ENCODE measurements at regions not wholly inside any gene's neighbourhood (a gene's known extent, or its start where the extent isn't known, plus 50 kb on each side); places are given as distances from the start of the nearest gene placed in this dataset.

- Mint-ChIP-seq H3K36me3 (ENCODE audit: low read depth) (no peaks in the 10 kb centered on the region), H3K4me3 (no peak overlapping the region), H3K9me3 (no peaks in the 10 kb centered on the region), H3K27ac (no peak overlapping the region), H3K27me3 (peaks cover 19% of the 10 kb centered on the region), H3K4me1 (no peaks in the 10 kb centered on the region)
- ATAC-seq (no peak), DNase-seq (no peak)
Observed at GRCh38 chr1:175823406-175823805, 80.0 kb upstream of the TNR start.

DNA sequence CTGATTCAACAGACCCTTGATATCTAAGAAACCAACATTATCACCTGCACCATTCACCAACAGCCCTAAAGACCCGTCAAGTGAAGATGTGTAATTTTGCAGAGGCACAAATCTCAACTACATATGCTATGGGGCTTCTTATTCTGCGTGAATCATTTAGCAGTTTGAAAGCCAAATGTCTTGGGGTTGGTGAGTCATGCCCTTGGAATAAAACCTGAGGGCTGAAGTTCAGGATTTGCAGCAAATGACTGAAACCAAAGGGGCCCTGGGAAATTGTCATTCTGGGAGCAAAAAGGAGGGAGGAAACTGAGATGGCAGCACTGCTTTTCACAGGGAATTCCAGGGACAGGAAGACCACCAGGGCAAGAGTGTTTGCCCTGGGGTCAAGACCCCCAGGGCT, 79.2 kb upstream of the TNR start:
- no peaks in the 10 kb centered on the region for H3K4me1 Mint-ChIP-seq
- no peak overlapping the region for H3K4me3 Mint-ChIP-seq
- no peaks in the 10 kb centered on the region for H3K9me3 Mint-ChIP-seq
- H3K36me3 Mint-ChIP-seq (ENCODE audit: low read depth), result no peaks in the 10 kb centered on the region
- no peak overlapping the region for H3K27ac Mint-ChIP-seq
- DNase-seq (no peak), ATAC-seq (no peak)
- H3K27me3 Mint-ChIP-seq, result peaks cover 19% of the 10 kb centered on the region

DNA sequence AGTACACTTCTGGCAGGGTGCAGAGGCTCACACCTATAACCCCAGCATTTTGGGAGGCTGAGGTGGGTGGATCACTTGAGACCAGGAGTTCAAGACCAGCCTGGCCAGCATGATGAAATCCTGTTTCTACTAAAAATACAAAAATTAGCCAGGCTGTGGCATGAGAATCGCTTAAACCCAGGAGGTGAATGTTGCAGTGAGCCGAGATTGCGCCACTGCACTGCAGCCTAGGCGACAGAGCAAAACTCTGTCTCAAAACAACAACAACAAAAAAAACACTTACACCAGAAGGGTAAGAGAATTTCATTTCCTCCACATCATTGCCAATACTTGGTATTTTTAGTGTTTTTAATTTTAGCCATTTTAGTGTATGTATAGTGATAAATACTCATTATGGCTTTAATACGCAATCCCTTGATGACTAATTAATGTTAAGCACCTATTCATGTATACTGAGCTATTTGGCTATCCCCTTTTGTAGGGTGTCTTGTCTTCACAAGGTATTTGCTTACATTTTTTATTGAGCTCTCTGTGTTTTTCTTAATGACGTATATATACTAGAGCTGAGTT, 77.1 kb upstream of the TNR start:
- Mint-ChIP-seq H3K36me3 (ENCODE audit: low read depth) (no peaks in the 10 kb centered on the region), H3K27ac (no peak overlapping the region), H3K9me3 (no peaks in the 10 kb centered on the region), H3K27me3 (peaks cover 15% of the 10 kb centered on the region), H3K4me3 (no peak overlapping the region), H3K4me1 (no peaks in the 10 kb centered on the region)
- ATAC-seq (no peak), DNase-seq (no peak)

- no peaks in the 10 kb centered on the region for H3K9me3 Mint-ChIP-seq
- DNase-seq (no peak), ATAC-seq (no peak)
Observed at GRCh38 chr1:175818929-175819328, 75.5 kb upstream of the TNR start.

GRCh38 chr1:175817445-175817844, 74.0 kb upstream of the TNR start:
- no peak for DNase-seq
- Mint-ChIP-seq H3K27me3 (peaks cover 14% of the 10 kb centered on the region), H3K4me3 (no peak overlapping the region), H3K4me1 (no peaks in the 10 kb centered on the region), H3K9me3 (no peaks in the 10 kb centered on the region), H3K27ac (no peak overlapping the region), H3K36me3 (ENCODE audit: low read depth) (no peaks in the 10 kb centered on the region)
- no peak for ATAC-seq

More at GRCh38 chr1:175818929-175819328, 75.5 kb upstream of the TNR start:
- H3K27ac Mint-ChIP-seq, result no peak overlapping the region
- H3K4me3 Mint-ChIP-seq, result no peak overlapping the region
- H3K4me1 Mint-ChIP-seq, result no peaks in the 10 kb centered on the region
- H3K36me3 Mint-ChIP-seq (ENCODE audit: low read depth), result no peaks in the 10 kb centered on the region
- peaks cover 14% of the 10 kb centered on the region for H3K27me3 Mint-ChIP-seq

DNA sequence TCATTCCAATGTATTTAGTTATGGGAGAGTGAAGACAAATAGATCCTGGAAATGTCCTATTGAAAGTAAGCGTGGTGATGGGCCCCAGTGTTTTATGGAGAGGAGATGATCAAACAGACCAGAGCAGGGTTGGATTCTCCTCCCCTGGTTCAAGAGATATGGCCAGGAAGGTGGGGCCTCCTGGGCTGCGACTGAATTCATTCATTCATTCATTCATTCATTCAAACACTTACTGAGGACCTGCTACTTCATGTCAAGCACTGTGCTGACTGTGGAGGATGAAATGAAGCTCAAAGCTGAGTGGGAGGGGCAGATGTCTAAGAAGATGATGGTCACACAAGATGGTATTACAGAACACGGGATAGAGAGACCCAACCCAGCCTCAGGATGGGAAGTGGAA, 71.5 kb upstream of the TNR start:
- H3K27ac Mint-ChIP-seq, result no peak overlapping the region
- ATAC-seq (no peak), DNase-seq (no peak)
- H3K9me3 Mint-ChIP-seq, result no peaks in the 10 kb centered on the region
- peaks cover 10% of the 10 kb centered on the region for H3K27me3 Mint-ChIP-seq
- no peaks in the 10 kb centered on the region for H3K36me3 Mint-ChIP-seq (ENCODE audit: low read depth)
- no peak overlapping the region for H3K4me3 Mint-ChIP-seq
- H3K4me1 Mint-ChIP-seq, result no peaks in the 10 kb centered on the region

GRCh38 chr1:175812936-175813335, 69.5 kb upstream of the TNR start:
- H3K9me3 Mint-ChIP-seq, result no peaks in the 10 kb centered on the region
- no peak for DNase-seq
- H3K36me3 Mint-ChIP-seq (ENCODE audit: low read depth), result no peaks in the 10 kb centered on the region
- H3K4me1 Mint-ChIP-seq, result no peaks in the 10 kb centered on the region
- no peak overlapping the region for H3K27ac Mint-ChIP-seq
- no peak overlapping the region for H3K4me3 Mint-ChIP-seq
- ATAC-seq, result no peak
- peaks cover 13% of the 10 kb centered on the region for H3K27me3 Mint-ChIP-seq

DNA sequence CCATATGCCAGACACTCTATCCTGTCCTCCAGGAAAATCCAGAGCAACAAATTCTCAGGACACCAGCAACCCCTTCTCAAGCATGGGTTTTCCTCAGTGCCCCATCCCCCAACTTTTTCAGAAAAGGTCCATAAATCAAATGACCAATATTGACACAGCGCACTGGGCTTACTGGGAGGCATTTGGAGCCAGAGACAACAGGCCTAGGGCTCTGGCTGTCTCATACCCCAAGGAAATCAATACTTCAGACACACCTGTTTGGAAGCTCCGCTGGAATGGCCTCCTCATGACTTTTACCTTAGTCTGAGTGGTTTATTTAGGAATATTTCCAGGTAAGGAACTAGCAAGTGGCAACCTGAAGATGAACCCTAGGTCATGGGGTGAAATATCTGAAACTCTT, 66.9 kb upstream of the TNR start:
- Mint-ChIP-seq H3K9me3 (no peaks in the 10 kb centered on the region), H3K4me3 (no peak overlapping the region), H3K27ac (no peak overlapping the region), H3K36me3 (ENCODE audit: low read depth) (no peaks in the 10 kb centered on the region), H3K4me1 (no peaks in the 10 kb centered on the region), H3K27me3 (peaks cover 15% of the 10 kb centered on the region)
- ATAC-seq (no peak), DNase-seq (no peak)

GRCh38 chr1:175808999-175809398, 65.6 kb upstream of the TNR start:
- Mint-ChIP-seq H3K27ac (no peak overlapping the region), H3K36me3 (ENCODE audit: low read depth) (no peaks in the 10 kb centered on the region), H3K9me3 (no peaks in the 10 kb centered on the region)

DNA sequence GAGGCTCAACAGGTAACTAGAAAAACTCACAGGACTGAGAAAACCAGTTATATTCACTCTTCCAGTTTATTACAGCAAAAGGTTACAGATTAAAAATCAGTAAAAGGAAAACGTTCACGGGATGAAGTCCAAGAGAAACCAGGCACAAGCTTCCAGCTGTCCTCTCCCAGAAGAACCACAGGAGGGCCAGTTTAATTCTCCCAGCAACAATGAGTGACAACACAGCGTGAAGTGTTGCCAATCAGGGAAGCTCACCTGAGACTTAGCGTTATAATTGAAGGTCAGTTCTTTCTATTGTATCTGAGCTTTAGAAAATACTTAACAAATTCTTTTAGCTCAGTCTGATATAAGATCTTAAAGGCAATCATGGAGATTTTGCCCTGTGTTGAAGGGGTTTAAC, 65.2 kb upstream of the TNR start:
- no peak for DNase-seq
- H3K27ac Mint-ChIP-seq, result no peak overlapping the region
- ATAC-seq, result no peak
- peaks cover 11% of the 10 kb centered on the region for H3K27me3 Mint-ChIP-seq
- H3K4me1 Mint-ChIP-seq, result no peaks in the 10 kb centered on the region
- H3K4me3 Mint-ChIP-seq, result no peak overlapping the region
- no peaks in the 10 kb centered on the region for H3K9me3 Mint-ChIP-seq
- no peaks in the 10 kb centered on the region for H3K36me3 Mint-ChIP-seq (ENCODE audit: low read depth)

More at GRCh38 chr1:175808999-175809398, 65.6 kb upstream of the TNR start:
- Mint-ChIP-seq H3K4me1 (no peaks in the 10 kb centered on the region), H3K4me3 (no peak overlapping the region), H3K27me3 (peaks cover 11% of the 10 kb centered on the region)
- ATAC-seq, result no peak
- no peak for DNase-seq

GRCh38 chr1:175804561-175804960, 61.2 kb upstream of the TNR start:
- no peaks in the 10 kb centered on the region for H3K4me1 Mint-ChIP-seq
- H3K9me3 Mint-ChIP-seq, result peaks cover 3% of the 10 kb centered on the region
- no peak for DNase-seq
- peaks cover 4% of the 10 kb centered on the region for H3K27me3 Mint-ChIP-seq
- H3K36me3 Mint-ChIP-seq (ENCODE audit: low read depth), result no peaks in the 10 kb centered on the region
- H3K27ac Mint-ChIP-seq, result no peak overlapping the region
- no peak for ATAC-seq
- H3K4me3 Mint-ChIP-seq, result no peak overlapping the region

- no peak overlapping the region for H3K27ac Mint-ChIP-seq
- H3K4me3 Mint-ChIP-seq, result no peak overlapping the region
- H3K36me3 Mint-ChIP-seq (ENCODE audit: low read depth), result no peaks in the 10 kb centered on the region
- H3K27me3 Mint-ChIP-seq, result peaks cover 4% of the 10 kb centered on the region
- DNase-seq (no peak), ATAC-seq (no peak)
- no peaks in the 10 kb centered on the region for H3K4me1 Mint-ChIP-seq
- H3K9me3 Mint-ChIP-seq, result peaks cover 3% of the 10 kb centered on the region
Observed at GRCh38 chr1:175803413-175803812, 60.0 kb upstream of the TNR start.

DNA sequence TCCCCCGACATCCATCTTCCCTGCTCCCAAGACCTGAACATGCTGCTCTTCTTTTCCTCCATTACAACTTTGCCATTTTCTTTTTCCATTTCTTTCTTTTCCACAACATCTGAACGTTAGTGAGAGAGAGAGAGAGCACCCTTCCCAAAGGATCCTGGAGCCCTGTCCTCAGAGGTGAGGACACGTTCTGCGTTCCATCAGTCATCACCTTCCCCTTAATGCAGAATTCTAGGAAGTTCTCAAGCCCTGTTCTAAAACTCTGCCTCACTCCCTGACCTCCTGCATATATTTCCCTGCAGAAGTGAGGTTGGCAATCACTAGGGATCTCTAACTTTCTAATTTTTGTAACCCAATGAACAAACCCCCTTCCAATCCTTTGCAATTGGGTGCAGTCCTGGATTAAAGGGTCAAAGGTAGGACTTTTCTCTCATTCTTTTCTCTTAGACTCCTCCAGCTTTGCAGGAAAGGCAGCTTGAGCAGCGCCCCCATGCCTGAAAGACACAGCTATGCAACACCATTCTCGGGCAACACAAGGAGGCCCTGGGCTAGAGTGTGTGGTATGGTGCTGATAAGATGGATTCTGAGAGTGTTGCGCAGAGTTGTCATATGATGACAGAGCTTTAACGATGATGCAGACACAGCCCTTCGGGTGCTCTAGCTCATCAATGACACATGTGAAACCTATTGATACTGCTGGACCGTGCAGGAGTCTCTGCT, 59.2 kb upstream of the TNR start:
- peaks cover 3% of the 10 kb centered on the region for H3K27me3 Mint-ChIP-seq
- H3K4me3 Mint-ChIP-seq, result no peak overlapping the region
- DNase-seq, result no peak
- no peaks in the 10 kb centered on the region for H3K4me1 Mint-ChIP-seq
- peaks cover 3% of the 10 kb centered on the region for H3K9me3 Mint-ChIP-seq
- no peak for ATAC-seq
- H3K27ac Mint-ChIP-seq, result no peak overlapping the region
- H3K36me3 Mint-ChIP-seq (ENCODE audit: low read depth), result no peaks in the 10 kb centered on the region

DNA sequence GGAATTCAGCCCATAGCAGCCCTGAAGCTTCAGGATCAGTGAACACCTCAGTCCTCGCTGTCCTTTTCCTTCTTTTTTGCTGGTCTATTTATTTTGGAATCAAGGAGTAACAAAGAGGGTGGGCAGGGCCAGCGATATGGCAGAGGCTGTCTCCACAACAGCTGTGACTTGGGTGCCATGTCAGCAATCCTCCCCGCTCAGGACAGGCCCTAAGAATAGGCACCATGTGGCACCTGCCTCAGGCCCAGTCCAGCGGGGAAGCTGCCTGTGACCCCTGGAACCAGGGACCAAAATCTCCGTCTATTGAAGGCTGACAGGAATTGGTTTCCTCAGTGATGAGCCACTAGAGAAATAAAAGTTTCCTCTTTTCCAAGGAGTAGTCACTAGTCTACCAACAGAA, 58.6 kb upstream of the TNR start:
- Mint-ChIP-seq H3K9me3 (peaks cover 3% of the 10 kb centered on the region), H3K36me3 (ENCODE audit: low read depth) (no peaks in the 10 kb centered on the region), H3K4me1 (no peaks in the 10 kb centered on the region), H3K27ac (no peak overlapping the region), H3K27me3 (peaks cover 4% of the 10 kb centered on the region), H3K4me3 (no peak overlapping the region)
- DNase-seq (no peak), ATAC-seq (no peak)

DNA sequence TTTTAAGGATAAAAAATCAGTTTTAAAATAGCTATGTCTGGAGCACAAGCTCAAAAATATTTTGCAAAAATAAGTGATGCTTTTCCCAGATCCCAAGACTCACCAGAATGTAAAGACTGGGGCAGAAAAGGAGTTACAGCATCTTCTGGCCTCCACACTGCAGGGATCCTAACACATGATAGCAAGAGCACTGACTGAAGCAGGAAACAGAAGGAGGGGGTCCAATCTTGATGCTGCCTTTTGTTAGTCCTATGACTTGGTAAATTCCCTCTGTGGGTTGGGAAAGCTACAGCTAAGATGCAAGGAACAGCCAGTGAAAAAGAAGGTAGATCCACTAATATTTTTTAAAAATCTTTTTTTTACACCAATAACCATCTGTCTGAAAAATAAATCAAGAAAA, 54.2 kb upstream of the TNR start:
- peaks cover 11% of the 10 kb centered on the region for H3K27me3 Mint-ChIP-seq
- ATAC-seq, result no peak
- peaks cover 3% of the 10 kb centered on the region for H3K9me3 Mint-ChIP-seq
- no peaks in the 10 kb centered on the region for H3K4me1 Mint-ChIP-seq
- no peak for DNase-seq
- H3K27ac Mint-ChIP-seq, result no peak overlapping the region
- H3K36me3 Mint-ChIP-seq (ENCODE audit: low read depth), result no peaks in the 10 kb centered on the region
- no peak overlapping the region for H3K4me3 Mint-ChIP-seq

- H3K4me3 Mint-ChIP-seq, result no peak overlapping the region
- H3K27ac Mint-ChIP-seq, result no peak overlapping the region
- ATAC-seq (no peak), DNase-seq (no peak)
- no peaks in the 10 kb centered on the region for H3K36me3 Mint-ChIP-seq (ENCODE audit: low read depth)
- peaks cover 9% of the 10 kb centered on the region for H3K27me3 Mint-ChIP-seq
- H3K4me1 Mint-ChIP-seq, result no peaks in the 10 kb centered on the region
- H3K9me3 Mint-ChIP-seq, result no peaks in the 10 kb centered on the region
Observed at GRCh38 chr1:175794586-175794985, 51.2 kb upstream of the TNR start.
